HG03025 (cell line): ENCODE measurements at regions not wholly inside any gene's neighbourhood (a gene's known extent, or its start where the extent isn't known, plus 50 kb on each side); places are given as distances from the start of the nearest gene placed in this dataset.
"Not testable (repeated sequence)": the region's sequence is repeated elsewhere in the genome, so short reads cannot be mapped to it uniquely, and the experiment has no call there.

ENCODE experiments used
- ATAC-seq: cut with Tn5 transposase; IDR thresholded peaks from one replicate; pipeline ENCODE4 v1.9.1; 2021; ENCODE audit warnings: mild to moderate bottlenecking, moderate library complexity; ENCODE audit not compliant: unreplicated experiment, low FRiP score

GRCh38 chr15:99481951-99482230, 83.9 kb upstream of the MEF2A start:
- no peak for ATAC-seq

- ATAC-seq = no peak
Measured at GRCh38 chr15:99482993-99483392, 82.8 kb upstream of the MEF2A start.

DNA sequence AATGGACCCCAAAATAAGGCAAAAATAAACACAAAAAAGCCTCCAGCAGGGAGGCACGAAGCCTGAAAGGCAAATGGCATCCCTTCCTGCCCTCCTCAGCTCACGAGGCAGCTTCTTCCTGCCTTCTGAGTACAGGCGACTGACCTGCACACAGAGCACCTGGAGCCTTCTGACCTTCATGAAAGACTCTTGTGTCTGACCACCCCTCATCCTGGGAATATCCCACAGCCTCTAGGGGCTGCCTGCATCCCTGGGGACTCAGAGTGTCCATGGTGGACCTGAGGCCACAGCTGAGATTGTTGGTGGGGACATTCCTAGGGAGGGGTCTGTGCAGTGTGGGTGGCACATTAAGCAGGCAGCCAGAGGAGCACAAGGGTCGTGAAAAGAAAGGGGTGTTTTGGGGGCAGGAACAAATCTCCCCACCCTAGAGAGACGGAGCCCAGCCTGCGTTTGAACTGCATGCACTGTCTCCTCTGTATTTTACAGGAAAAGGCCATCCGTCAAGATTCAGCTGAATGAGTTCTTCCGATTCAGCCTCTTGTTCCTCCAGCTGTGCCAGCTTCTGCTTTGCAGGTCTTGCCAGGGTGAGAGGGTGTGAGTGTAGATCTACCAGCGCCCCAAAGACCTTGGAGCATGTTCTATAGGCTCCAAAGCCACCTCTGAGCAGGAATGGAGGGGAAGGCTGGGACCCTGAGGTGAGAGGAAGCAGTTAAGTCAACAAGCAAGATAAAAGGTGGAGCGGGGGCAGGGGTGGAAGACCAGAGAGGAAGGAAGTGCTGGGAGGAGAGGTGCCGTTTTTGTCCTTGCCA, 80.4 kb upstream of the MEF2A start:
- no peak for ATAC-seq

- ATAC-seq = no peak
Measured at GRCh38 chr15:99485992-99486370, 79.8 kb upstream of the MEF2A start.

DNA sequence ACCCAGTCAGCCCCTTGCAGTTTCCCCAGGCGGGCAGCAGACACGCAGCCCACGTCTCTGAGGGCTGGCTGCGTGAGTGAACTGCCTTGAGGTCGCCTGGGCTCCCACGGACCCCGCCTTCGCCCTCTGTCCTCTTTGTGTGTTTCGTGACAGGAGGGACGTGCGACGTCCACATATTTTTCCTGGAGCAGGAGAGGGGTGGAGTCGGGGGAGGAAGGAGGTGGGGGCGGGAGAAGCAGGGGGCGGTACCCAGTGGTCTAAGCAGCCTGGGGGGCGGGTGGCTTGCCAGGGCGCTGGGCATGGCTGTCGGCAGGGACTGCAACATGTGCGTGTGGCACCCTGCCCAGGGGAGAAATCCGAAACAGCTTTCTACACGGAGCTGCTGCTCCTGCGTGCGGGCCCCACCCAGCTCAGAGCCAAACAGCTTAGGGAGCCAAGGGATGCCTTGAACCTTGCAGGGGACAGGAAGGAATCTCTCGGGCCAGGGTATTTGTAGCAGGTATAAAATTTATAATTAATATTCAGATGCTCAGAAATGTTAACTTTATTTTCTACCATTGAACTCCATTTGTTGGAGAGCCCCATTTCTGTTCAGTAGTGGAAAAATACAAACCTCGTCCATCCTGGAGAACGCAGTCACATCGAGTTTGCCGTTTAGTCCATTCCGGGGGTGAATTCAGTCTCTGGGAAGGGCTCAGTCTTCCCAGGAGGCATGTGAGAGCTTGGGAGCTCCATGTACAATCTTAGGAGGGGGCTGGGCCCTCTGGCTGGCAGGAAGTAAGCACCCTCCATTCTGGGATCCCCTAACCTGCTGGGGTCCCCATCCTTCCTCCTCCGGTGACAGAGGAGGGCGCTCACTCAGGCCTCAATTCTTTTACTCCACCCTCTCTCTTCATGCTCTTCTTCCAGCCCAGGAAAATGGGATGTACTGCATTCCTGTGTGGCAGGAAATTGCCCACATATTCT, 79.1 kb upstream of the MEF2A start:
- no peak for ATAC-seq

DNA sequence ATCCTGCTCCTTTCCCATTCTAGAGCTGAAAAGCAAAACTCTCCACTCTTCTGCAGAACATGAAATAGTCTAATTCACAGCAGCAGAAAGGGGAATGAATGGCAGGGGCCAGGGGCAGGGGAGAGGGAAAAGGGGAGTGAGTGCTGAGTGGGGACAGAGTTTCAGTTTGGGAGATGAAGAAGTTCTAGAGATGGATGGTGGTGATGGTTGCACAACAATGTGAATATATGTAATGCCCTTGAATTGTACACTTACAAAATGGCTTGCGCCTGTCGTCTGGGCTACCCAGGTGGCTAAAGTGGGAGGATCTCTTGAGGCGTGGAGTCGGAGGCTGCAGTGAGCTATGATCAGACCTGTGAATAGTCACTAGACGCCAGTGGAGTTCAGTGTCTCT, 78.5 kb upstream of the MEF2A start:
- ATAC-seq = no peak

DNA sequence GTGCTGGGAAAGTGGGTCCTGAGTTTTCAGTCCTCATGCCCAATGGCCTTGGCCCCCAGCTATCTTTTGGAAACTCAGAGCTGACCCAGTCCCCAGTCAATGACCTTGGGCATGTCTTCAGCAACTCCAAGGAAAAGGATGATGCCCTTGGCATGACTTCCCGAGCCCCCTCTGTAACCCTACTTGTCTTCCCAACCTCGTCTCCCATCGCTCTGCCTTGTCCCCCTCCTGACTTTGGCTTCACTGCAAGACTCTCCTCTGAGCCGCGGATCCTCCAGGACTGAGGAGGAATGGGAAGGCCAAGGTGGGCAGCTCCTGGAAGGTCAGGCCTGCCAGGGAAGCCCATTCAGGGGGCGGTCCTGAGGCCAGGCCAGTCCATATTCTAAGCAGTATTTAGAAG, 73.5 kb upstream of the MEF2A start:
- ATAC-seq = no peak

DNA sequence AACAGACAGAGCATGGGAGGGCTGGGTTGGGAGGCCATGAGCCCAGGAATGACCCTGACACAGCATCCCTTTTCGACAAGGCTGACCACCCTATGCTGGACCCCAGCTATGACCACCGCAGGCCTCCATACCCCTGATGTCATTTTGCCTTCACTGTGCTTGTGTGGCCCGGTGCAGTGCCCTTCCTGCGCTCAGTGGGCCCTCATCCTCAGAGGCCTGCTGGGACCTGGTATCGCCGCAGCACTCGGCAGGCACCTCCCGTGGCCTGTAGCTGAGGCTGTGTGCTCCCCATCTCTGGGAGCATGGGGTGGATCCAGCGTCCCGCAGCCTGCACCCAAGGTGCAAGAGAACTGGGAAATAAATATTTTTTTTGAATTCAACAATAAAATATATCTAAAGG, 73.1 kb upstream of the MEF2A start:
- no peak for ATAC-seq

GRCh38 chr15:99493461-99493860, 72.3 kb upstream of the MEF2A start:
- ATAC-seq = no peak

DNA sequence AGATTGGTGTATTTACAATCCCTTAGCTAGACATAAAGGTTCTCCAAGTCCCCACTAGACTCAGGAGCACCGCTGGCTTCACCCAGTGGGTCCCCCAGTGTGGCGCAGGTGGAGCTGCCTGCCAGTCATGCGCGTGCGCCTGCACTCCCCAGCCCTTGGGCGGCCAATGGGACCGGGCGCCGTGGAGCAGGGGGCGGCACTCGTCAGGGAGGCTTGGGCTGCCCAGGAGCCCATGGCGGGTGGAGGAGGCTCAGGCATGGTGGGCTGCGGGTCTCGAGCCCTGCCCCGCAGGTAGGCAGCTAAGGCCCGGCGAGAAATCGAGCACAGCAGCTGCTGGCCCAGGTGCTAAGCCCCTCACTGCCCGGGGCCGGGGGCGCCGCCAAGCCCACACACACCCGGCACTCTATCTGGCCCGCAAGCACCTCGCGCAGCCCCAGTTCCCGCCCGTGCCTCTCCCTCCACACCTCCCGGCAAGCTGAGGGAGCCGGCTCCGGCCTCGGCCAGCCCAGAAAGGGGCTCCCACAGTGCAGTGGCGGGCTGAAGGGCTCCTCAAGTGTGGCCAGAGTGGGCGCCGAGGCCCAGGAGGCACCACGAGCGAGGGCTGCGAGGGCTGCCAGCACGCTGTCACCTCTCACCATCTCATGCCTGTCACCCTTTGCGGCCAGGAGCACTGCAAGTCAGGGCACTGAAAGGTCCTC, 71.1 kb upstream of the MEF2A start:
- ATAC-seq = not testable (repeated sequence)

DNA sequence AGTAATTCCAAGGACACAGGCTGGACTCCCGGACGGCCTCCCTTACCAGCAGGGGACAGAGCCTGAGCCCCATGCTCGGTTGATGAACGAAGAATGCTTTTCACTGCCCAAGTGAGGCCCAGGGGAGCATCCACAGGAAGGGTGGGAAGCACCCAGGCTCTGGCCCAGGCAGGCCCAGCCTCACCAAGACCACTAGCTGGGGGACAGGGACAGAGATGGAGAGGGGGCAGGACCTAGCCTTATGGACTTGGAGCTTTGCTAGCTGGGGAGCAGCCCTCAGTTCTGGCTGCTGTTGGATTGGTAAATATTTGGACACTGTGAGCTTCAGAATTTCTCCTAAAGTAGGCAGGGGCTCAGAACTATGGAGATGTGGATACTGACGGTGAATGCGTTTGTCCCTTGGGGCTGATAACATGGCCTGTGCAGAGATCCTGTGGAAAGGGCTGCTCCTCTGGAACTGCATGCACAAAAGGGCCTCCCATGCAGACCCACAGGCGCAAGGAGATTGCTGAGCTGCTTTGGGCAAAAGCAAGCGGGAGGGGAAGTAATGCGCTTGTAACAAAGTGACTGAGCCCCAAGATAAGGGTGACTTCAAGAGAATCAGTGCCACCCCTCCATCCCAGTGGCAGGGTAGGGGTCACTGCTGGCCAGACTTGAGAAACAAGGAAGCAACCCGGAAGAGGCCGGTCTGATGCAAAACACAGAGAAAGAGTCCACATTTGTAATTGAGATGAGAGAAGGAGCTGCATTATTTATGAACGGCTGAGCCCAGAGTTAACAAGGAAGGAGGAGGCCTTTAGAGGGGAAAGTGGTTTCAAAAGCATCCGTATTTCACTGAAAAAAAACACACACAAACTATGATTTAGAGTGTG, 70.1 kb upstream of the MEF2A start:
- ATAC-seq = no peak

DNA sequence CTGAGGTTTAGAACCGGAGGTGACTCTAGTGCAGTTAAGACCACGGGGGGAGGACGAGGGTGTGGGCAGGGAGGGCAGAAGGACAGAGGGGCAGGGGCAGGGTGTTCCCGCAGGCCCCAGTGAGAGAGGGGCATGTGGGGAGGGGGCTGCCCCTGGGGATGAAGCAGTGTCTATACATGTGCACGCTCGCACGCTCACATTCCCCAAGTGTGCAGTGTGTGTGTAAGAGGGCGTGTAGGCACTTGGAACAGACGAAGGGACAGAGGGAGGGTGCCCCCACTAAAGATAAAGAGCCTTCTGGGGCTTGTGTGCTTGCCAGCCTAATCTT, 69.5 kb upstream of the MEF2A start:
- no peak for ATAC-seq

DNA sequence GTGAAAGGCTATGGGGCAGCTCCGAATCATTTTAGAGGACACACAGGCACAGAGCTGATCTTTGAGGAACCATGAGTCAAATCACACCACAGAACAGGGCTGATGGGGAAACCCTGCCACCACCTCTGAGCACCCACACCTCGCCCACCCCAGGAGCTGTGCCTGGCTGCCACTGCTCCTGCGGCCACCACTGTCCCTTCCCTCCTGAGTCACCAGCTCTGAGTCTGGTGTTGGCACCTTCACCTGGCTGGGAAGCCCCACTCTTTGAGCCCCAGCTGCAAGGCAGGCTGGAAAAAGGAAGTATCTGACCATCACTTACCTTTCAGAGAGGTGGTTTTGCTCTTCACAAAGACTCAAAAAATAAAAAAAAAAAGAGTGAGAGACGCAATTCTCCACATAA, 63.6 kb upstream of the MEF2A start:
- ATAC-seq = peak; percentile 51

- ATAC-seq = peak; percentile 2
Measured at GRCh38 chr15:99502661-99503060, 63.1 kb upstream of the MEF2A start.

DNA sequence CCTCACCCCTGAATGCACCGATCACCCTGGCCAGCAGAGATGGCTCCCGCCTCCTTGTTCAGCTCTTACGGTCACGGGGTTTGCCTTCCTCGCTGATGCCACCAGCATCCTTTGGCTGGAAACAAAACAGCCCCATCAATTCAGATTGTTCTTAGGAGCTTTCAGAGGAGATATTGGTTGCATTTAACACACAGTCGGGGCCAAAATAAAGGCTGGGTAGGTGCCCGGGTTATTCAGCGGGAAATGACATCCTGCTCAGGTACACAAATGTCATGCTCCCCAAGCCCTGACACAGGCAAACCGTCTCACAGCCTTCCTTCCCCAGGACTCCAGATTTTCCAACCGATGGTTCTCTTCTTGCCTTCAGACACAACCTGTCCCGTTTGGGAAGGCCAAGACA, 62.4 kb upstream of the MEF2A start:
- no peak for ATAC-seq

GRCh38 chr15:99504071-99504822, 61.5 kb upstream of the MEF2A start:
- no peak for ATAC-seq

DNA sequence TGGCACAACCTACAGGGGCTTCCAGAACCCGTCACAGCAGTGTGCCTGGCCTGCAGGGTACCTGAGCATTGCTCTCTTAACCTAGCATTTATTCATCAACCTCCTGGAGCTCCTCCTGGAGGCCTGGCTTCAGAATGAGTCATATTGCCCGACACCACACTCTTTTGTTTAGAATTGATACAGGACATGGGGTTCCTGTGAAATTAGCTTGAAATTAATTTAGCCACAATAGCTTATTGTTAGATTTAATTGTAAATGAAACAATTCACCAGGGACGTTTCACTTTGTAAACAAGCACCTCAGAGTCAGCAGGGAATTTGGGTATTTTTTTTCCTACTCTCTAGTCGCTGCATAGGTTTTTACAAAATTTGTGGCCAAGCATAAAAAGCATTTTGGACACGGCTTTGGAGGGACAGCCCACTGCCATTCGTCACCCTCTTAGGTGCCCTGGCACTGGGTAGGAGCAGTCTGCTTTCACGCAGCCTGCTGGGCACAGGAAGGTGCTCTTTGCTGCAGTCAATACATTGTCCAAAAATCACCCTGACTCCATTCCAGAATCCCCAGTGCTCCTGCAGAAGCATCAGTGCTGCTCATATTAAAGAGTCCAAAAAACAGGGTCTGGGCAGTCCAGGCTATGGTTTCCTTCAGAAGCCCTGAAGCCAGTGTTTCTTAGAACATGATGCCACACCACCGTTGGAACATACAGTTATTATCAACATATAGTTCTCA, 60.8 kb upstream of the MEF2A start:
- ATAC-seq = no peak

DNA sequence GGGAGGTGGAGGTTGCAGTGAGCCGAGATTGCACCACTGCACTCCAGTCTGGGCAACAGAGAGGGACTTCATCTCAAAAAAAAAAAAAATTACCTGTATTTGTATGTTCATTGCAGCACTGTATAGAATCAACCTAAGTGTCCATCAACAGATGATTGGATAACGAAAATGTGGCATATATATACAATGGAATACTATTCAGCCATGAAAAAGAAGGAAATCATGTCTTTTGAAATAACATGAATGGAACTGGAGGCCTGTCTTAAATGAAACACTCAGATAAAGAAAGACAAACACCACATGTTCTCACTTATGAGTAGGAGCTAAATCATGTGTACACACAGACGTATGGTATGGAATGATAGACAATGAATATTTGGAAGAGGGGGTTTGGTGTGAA, 59.4 kb upstream of the MEF2A start:
- no peak for ATAC-seq

GRCh38 chr15:99507016-99507503, 58.7 kb upstream of the MEF2A start:
- ATAC-seq = no peak
